Colonic mucosa (tissue), 4 donors: ENCODE measurements at regions not wholly inside any gene's neighbourhood (a gene's known extent, or its start where the extent isn't known, plus 50 kb on each side); places are given as distances from the start of the nearest gene placed in this dataset.

ENCODE experiments used
- DNase-seq: peaks from one replicate; pipeline ENCODE4 v3.0.0-alpha.2; 2020
- H3K27ac ChIP-seq: fragments of 200-600 bp; one replicate; pipeline ENCODE4 v1.8.0; 2021
- H3K27me3 ChIP-seq: fragments of 200-600 bp; one replicate; pipeline ENCODE4 v1.8.0; 2021
- H3K36me3 ChIP-seq: fragments of 200-600 bp; one replicate; pipeline ENCODE4 v1.8.0; 2021
- H3K4me1 ChIP-seq: fragments of 200-600 bp; one replicate; pipeline ENCODE4 v1.8.0; 2021; ENCODE audit warnings: mild to moderate bottlenecking
- H3K4me3 ChIP-seq: fragments of 200-600 bp; one replicate; pipeline ENCODE4 v1.8.0; 2021
- H3K9ac ChIP-seq, 2 donors: one replicate each; pipeline ENCODE4 v1.7.0; 2013; ENCODE audit warnings: control low read depth in 2 of 2, low read depth in 2 of 2, low read length in 2 of 2
- H3K9me3 ChIP-seq: fragments of 200-600 bp; one replicate; pipeline ENCODE4 v1.8.0; 2021
- intact Hi-C: fragments of 100-400 bp; cut with DNase I; formaldehyde crosslinking; loops from one replicate; pipeline ENCODE4 v1.14.1; 2022
- TF ChIP-seq, protein P1 (sequence below): fragments of 200-600 bp; IDR thresholded peaks from one replicate; pipeline ENCODE4 v1.8.0; 2022; ENCODE audit warnings: antibody characterized with exemption, mild to moderate bottlenecking
- donor health status: healthy.
- donor health status: DM: no; HTN: no; CAD: no.
- donor health status: DM: no; HTN: no; CAD: no.

DNA sequence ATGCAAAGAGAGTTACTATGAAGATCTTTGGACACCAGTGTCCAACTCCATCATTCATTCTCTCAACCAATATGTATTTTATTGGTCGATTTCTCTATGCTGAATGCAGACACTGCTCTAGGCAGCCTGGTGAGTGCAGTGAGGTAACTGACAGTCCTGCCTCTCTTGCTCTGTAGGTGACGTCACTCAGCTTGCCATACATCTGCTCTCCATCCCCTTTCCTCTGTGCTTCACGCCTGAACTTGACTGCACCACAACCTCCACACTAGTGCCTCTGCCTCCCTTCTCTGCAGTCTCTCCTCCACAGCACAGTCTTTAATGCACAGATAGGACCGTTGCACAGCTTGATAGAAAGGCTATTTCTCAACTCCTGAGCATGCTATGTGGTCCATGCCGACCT, 344.9 kb upstream of the NOCT start:
- Histone ChIP-seq H3K36me3 (no peaks in the 10 kb centered on the region), H3K4me3 (no peak overlapping the region), H3K27me3 (no peaks in the 10 kb centered on the region), H3K4me1 (no peaks in the 10 kb centered on the region), H3K9me3 (no peaks in the 10 kb centered on the region), H3K9ac (no peak overlapping the region), H3K27ac (no peak overlapping the region)
- DNase-seq = no peak
- TF ChIP-seq, protein P1, sequence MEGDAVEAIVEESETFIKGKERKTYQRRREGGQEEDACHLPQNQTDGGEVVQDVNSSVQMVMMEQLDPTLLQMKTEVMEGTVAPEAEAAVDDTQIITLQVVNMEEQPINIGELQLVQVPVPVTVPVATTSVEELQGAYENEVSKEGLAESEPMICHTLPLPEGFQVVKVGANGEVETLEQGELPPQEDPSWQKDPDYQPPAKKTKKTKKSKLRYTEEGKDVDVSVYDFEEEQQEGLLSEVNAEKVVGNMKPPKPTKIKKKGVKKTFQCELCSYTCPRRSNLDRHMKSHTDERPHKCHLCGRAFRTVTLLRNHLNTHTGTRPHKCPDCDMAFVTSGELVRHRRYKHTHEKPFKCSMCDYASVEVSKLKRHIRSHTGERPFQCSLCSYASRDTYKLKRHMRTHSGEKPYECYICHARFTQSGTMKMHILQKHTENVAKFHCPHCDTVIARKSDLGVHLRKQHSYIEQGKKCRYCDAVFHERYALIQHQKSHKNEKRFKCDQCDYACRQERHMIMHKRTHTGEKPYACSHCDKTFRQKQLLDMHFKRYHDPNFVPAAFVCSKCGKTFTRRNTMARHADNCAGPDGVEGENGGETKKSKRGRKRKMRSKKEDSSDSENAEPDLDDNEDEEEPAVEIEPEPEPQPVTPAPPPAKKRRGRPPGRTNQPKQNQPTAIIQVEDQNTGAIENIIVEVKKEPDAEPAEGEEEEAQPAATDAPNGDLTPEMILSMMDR = no peak
- intact Hi-C loops = no loop called here

DNA sequence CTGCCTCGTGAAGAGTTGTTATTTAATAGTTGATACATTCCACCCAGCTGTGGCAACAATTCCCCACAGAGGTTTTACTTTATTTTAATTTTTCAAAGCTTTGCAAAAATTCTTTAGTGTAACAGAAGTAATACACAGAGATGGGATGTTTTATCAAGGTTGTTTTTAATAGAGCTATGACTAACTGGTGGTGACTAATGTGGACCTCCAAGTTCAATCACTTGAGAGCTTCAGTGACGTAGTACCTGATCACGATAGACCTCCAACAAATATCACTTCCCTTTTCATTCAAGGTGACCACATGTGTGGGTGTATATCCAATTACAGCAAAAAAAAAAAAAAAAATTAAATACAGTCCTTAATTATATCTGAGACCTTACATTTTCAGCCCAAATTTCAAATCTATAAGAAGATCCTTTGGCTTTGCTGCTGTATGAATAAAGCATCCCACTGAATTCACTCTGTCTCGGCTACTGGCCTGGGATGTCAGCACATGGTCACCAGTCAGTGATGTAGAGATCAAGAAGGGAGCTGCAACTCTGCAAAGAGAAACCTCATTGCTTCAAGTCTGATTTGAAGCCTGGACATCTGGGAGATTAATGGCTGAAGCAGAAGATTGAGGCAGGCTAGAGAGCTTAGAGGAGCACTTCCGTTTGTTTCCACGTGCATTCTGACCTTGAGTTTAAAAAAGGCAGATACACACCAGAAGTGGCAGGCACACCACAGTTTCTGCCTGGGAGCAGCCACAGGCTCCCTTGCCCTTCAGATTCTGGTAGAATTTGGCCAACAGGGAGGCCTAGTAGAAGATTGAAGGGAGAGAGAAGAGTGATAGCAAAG, 345.9 kb upstream of the NOCT start:
- no peak overlapping the region for H3K4me3 ChIP-seq
- intact Hi-C loops = no loop called here
- DNase-seq = no peak
- H3K9me3 ChIP-seq = no peaks in the 10 kb centered on the region
- no peaks in the 10 kb centered on the region for H3K27me3 ChIP-seq
- no peaks in the 10 kb centered on the region for H3K4me1 ChIP-seq
- no peak overlapping the region for H3K27ac ChIP-seq
- H3K9ac ChIP-seq = no peak overlapping the region
- TF ChIP-seq, protein P1 = no peak
- no peaks in the 10 kb centered on the region for H3K36me3 ChIP-seq

DNA sequence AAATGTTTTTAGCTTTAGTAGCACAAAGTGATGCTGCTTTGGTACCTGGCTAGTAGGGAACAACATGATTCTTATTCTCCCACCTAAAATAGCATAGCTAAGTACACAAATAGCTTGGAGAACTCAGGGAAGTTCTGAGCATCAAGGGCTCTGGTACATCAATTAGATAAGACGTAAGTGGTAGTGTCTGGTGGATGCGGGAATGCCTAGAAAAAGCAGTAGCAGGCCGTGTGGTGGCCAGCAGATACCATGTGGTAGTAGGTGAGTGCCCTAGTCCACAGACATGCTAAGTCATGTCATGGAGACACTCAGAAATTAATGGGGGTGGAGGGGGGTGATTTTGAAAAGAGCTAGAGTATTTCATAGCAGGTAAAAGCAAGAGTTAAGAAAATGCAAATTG, 347.3 kb upstream of the NOCT start:
- TF ChIP-seq, protein P1 = no peak
- intact Hi-C loops = no loop called here
- Histone ChIP-seq H3K4me3 (no peak overlapping the region), H3K27me3 (no peaks in the 10 kb centered on the region), H3K9ac (no peak overlapping the region), H3K36me3 (no peaks in the 10 kb centered on the region), H3K4me1 (no peaks in the 10 kb centered on the region), H3K9me3 (no peaks in the 10 kb centered on the region), H3K27ac (no peak overlapping the region)
- no peak for DNase-seq

DNA sequence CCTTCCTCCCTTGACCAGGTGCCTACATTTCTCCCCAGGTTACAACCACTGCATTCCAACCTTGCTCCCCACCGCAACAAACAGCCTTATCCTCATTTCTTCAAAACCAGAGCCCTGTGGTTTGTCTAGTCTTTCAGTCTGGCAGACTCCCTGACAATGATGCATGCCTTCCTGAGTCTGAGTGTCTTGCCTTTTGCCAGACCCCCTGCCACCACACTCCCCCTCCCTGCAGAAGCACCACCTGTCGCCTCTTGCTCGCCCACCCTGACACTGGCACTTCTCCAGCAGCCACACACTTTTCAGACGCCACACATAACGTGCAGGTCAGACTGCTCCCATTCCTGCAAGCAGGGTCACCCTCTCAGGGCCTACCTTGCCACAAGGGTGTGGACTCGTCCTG, 349.2 kb upstream of the NOCT start:
- Histone ChIP-seq H3K9ac (no peak overlapping the region), H3K27ac (no peak overlapping the region), H3K9me3 (no peaks in the 10 kb centered on the region), H3K4me3 (no peak overlapping the region), H3K36me3 (no peaks in the 10 kb centered on the region), H3K27me3 (no peaks in the 10 kb centered on the region), H3K4me1 (no peaks in the 10 kb centered on the region)
- TF ChIP-seq, protein P1 = no peak
- no peak for DNase-seq
- intact Hi-C loops = no loop called here

DNA sequence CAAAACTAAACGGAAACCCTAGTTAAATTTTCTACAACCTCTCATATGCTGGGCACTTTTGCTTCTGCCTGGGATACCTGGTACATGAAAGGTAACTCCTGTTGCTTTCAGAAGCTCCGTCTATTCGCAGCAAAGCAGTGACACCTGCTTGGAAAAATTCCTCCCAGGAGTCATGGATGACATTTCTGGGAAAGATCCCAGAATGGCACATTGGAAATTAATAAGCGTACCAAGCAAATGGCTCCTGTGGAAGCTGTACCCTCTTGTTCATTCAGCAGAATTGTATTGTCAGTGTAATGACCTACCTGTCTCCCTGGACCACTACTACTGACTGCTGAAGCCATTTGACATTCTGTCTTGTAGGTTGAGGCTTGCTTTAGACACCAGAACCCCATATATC, 349.7 kb upstream of the NOCT start:
- no peaks in the 10 kb centered on the region for H3K36me3 ChIP-seq
- H3K4me3 ChIP-seq = no peak overlapping the region
- no peak overlapping the region for H3K9ac ChIP-seq
- no peak for DNase-seq
- intact Hi-C loops = no loop called here
- no peaks in the 10 kb centered on the region for H3K4me1 ChIP-seq
- H3K27ac ChIP-seq = no peak overlapping the region
- no peaks in the 10 kb centered on the region for H3K9me3 ChIP-seq
- H3K27me3 ChIP-seq = no peaks in the 10 kb centered on the region
- TF ChIP-seq, protein P1 = no peak
